ENCODE measurements at regions not wholly inside any gene's neighbourhood (a gene's known extent, or its start where the extent isn't known, plus 50 kb on each side); places are given as distances from the start of the nearest gene placed in this dataset.

GRCh38 chr20:48193627-48194425, 408.5 kb upstream of the SULF2 start:
- DNase-seq (ENCODE audit: low read depth in 2 of 3, low spot score in 1 of 3), result no peak

- DNase-seq (ENCODE audit: low read depth in 2 of 3, low spot score in 1 of 3), result no peak
Measured at GRCh38 chr20:48192109-48192508, 406.8 kb upstream of the SULF2 start.

- DNase-seq (ENCODE audit: low read depth in 2 of 3, low spot score in 1 of 3), result no peak
Measured at GRCh38 chr20:48191200-48191599, 405.9 kb upstream of the SULF2 start.

- DNase-seq (ENCODE audit: low read depth in 2 of 3, low spot score in 1 of 3), result no peak
Measured at GRCh38 chr20:48190757-48191156, 405.5 kb upstream of the SULF2 start.

- no peak for DNase-seq (ENCODE audit: low read depth in 2 of 3, low spot score in 1 of 3)
Measured at GRCh38 chr20:48189181-48189580, 403.9 kb upstream of the SULF2 start.

- no peak for DNase-seq (ENCODE audit: low read depth in 2 of 3, low spot score in 1 of 3)
Measured at GRCh38 chr20:48187851-48188250, 402.6 kb upstream of the SULF2 start.

- DNase-seq (ENCODE audit: low read depth in 2 of 3, low spot score in 1 of 3), result no peak
Measured at GRCh38 chr20:48186915-48187314, 401.6 kb upstream of the SULF2 start.

GRCh38 chr20:48186447-48186846, 401.2 kb upstream of the SULF2 start:
- no peak for DNase-seq (ENCODE audit: low read depth in 2 of 3, low spot score in 1 of 3)

GRCh38 chr20:48184229-48184628, 398.9 kb upstream of the SULF2 start:
- no peak for DNase-seq (ENCODE audit: low read depth in 2 of 3, low spot score in 1 of 3)

- DNase-seq (ENCODE audit: low read depth in 2 of 3, low spot score in 1 of 3), result no peak
Measured at GRCh38 chr20:48181261-48181935, 396.1 kb upstream of the SULF2 start.

GRCh38 chr20:48180618-48181017, 395.3 kb upstream of the SULF2 start:
- no peak for DNase-seq (ENCODE audit: low read depth in 2 of 3, low spot score in 1 of 3)

GRCh38 chr20:48180024-48180423, 394.7 kb upstream of the SULF2 start:
- no peak for DNase-seq (ENCODE audit: low read depth in 2 of 3, low spot score in 1 of 3)

- DNase-seq (ENCODE audit: low read depth in 2 of 3, low spot score in 1 of 3), result no peak
Measured at GRCh38 chr20:48178633-48179032, 393.4 kb upstream of the SULF2 start.

GRCh38 chr20:48177058-48177457, 391.8 kb upstream of the SULF2 start:
- DNase-seq (ENCODE audit: low read depth in 2 of 3, low spot score in 1 of 3), result no peak

GRCh38 chr20:48176139-48176538, 390.9 kb upstream of the SULF2 start:
- no peak for DNase-seq (ENCODE audit: low read depth in 2 of 3, low spot score in 1 of 3)

- no peak for DNase-seq (ENCODE audit: low read depth in 2 of 3, low spot score in 1 of 3)
Measured at GRCh38 chr20:48175261-48175660, 390.0 kb upstream of the SULF2 start.

- DNase-seq (ENCODE audit: low read depth in 2 of 3, low spot score in 1 of 3), result no peak
Measured at GRCh38 chr20:48172357-48172702, 387.0 kb upstream of the SULF2 start.

- DNase-seq (ENCODE audit: low read depth in 2 of 3, low spot score in 1 of 3), result no peak
Measured at GRCh38 chr20:48171626-48172356, 386.5 kb upstream of the SULF2 start.

- no peak for DNase-seq (ENCODE audit: low read depth in 2 of 3, low spot score in 1 of 3)
Measured at GRCh38 chr20:48171071-48171470, 385.8 kb upstream of the SULF2 start.

GRCh38 chr20:48170625-48171024, 385.3 kb upstream of the SULF2 start:
- DNase-seq (ENCODE audit: low read depth in 2 of 3, low spot score in 1 of 3), result no peak

- no peak for DNase-seq (ENCODE audit: low read depth in 2 of 3, low spot score in 1 of 3)
Measured at GRCh38 chr20:48169650-48170225, 384.5 kb upstream of the SULF2 start.
